ENCODE measurements at regions not wholly inside any gene's neighbourhood (a gene's known extent, or its start where the extent isn't known, plus 50 kb on each side); places are given as distances from the start of the nearest gene placed in this dataset.

DNA sequence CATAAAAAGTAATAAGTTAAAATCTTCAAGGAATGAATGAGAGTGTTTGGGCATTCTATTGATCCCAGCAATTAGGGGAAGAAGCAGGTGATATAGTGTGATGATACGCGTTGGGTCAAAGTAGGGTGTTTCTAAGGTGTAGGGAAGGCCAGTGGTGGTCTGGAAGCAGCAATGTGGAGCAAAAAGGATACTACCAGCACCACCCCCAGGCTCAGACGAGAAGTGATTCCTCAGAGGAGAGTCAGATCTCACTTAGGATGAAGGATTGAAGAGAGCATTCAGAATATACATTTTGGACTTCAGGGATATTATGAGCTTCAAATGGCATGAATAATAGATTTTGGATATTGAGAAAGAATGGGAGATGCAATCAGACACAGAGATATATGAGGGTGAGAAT is 497.6 kb downstream of the RMST start:
- TF ChIP-seq, protein P1, sequence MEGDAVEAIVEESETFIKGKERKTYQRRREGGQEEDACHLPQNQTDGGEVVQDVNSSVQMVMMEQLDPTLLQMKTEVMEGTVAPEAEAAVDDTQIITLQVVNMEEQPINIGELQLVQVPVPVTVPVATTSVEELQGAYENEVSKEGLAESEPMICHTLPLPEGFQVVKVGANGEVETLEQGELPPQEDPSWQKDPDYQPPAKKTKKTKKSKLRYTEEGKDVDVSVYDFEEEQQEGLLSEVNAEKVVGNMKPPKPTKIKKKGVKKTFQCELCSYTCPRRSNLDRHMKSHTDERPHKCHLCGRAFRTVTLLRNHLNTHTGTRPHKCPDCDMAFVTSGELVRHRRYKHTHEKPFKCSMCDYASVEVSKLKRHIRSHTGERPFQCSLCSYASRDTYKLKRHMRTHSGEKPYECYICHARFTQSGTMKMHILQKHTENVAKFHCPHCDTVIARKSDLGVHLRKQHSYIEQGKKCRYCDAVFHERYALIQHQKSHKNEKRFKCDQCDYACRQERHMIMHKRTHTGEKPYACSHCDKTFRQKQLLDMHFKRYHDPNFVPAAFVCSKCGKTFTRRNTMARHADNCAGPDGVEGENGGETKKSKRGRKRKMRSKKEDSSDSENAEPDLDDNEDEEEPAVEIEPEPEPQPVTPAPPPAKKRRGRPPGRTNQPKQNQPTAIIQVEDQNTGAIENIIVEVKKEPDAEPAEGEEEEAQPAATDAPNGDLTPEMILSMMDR (IDR thresholded peaks at IDR 0.05) = no peak
- TF ChIP-seq RCOR1 (IDR thresholded peaks at IDR 0.05; ENCODE audit: low read length) (no peak), CHD2 (IDR thresholded peaks at IDR 0.05; ENCODE audit: low read length, partially characterized antibody) (no peak), NFIC (IDR thresholded peaks at IDR 0.05; ENCODE audit: borderline replicate concordance) (no peak)
- TF ChIP-seq, protein P2, sequence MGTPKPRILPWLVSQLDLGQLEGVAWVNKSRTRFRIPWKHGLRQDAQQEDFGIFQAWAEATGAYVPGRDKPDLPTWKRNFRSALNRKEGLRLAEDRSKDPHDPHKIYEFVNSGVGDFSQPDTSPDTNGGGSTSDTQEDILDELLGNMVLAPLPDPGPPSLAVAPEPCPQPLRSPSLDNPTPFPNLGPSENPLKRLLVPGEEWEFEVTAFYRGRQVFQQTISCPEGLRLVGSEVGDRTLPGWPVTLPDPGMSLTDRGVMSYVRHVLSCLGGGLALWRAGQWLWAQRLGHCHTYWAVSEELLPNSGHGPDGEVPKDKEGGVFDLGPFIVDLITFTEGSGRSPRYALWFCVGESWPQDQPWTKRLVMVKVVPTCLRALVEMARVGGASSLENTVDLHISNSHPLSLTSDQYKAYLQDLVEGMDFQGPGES (IDR thresholded peaks at IDR 0.05; ENCODE audit: low read depth, low read length) = no peak

All from SK-N-SH (cell line).